DOHH2 (cell line): ENCODE measurements at regions not wholly inside any gene's neighbourhood (a gene's known extent, or its start where the extent isn't known, plus 50 kb on each side); places are given as distances from the start of the nearest gene placed in this dataset.

Source experiments
- CTCF ChIP-seq: fragments of 200-600 bp; sonication (generic); IDR thresholded peaks from one replicate; pipeline ENCODE4 v1.5.1; 2014; ENCODE audit warnings: antibody characterized with exemption, mild to moderate bottlenecking, low read depth, low read length; ENCODE audit not compliant: poor library complexity, severe bottlenecking
- EZH2phosphoT487 ChIP-seq: fragments of 200-600 bp; sonication (generic); IDR thresholded peaks from 2 replicates; pipeline ENCODE4 v1.6.1; 2017; ENCODE audit warnings: borderline replicate concordance, mild to moderate bottlenecking, antibody characterized with exemption, low read length, moderate library complexity, mixed read lengths

GRCh38 chr15:81536356-81536755 lies 162.3 kb upstream of the TMC3 start:
- no peak for TF ChIP-seq CTCF
- no peak for TF ChIP-seq EZH2phosphoT487
